Type B pancreatic cell (in vitro differentiated cells): ENCODE measurements at regions not wholly inside any gene's neighbourhood (a gene's known extent, or its start where the extent isn't known, plus 50 kb on each side); places are given as distances from the start of the nearest gene placed in this dataset.
"Not testable (repeated sequence)": the region's sequence is repeated elsewhere in the genome, so short reads cannot be mapped to it uniquely, and the experiment has no call there.

Source experiments
- DNase-seq: peaks from one replicate; pipeline ENCODE4 v3.0.0; 2021; ENCODE audit warnings: mixed read lengths; ENCODE audit not compliant: unreplicated experiment; ENCODE audit errors: extremely low spot score
- H3K27ac Mint-ChIP-seq: 2 replicates; pipeline ENCODE4 v1.8.0; 2021; ENCODE audit warnings: mild to moderate bottlenecking, mixed read lengths
- H3K27me3 Mint-ChIP-seq: 2 replicates; pipeline ENCODE4 v1.8.0; 2021; ENCODE audit warnings: mixed read lengths
- H3K36me3 Mint-ChIP-seq: 2 replicates; pipeline ENCODE4 v1.8.0; 2021; ENCODE audit warnings: mixed read lengths
- H3K4me1 Mint-ChIP-seq: one replicate; pipeline ENCODE4 v1.8.0; 2021; ENCODE audit warnings: mixed read lengths; ENCODE audit not compliant: unreplicated experiment
- H3K4me3 Mint-ChIP-seq: 2 replicates; pipeline ENCODE4 v1.8.0; 2021; ENCODE audit warnings: mild to moderate bottlenecking, mixed read lengths
- H3K9me3 Mint-ChIP-seq: 2 replicates; pipeline ENCODE4 v1.8.0; 2021; ENCODE audit warnings: mixed read lengths
- CTCF ChIP-seq: fragments of 200-600 bp; sonication (generic); conservative IDR thresholded peaks from 2 replicates; pipeline ENCODE4 v1.5.0; 2021; ENCODE audit warnings: antibody characterized with exemption, mild to moderate bottlenecking

- Mint-ChIP-seq H3K36me3 (no peaks in the 10 kb centered on the region), H3K27ac (no peak overlapping the region), H3K27me3 (peaks cover 20% of the 10 kb centered on the region), H3K9me3 (no peaks in the 10 kb centered on the region), H3K4me3 (no peak overlapping the region), H3K4me1 (peaks cover 1% of the 10 kb centered on the region)
- TF ChIP-seq CTCF: no peak
- no peak for DNase-seq
These were observed 117.9 kb upstream of the GRIA1 start for GRCh38 chr5:153372425-153373129.

GRCh38 chr5:153373130-153373498, 117.4 kb upstream of the GRIA1 start:
- no peak for TF ChIP-seq CTCF
- H3K36me3 Mint-ChIP-seq: no peaks in the 10 kb centered on the region
- H3K27me3 Mint-ChIP-seq: peaks cover 20% of the 10 kb centered on the region

GRCh38 chr5:153381630-153382029, 108.8 kb upstream of the GRIA1 start:
- H3K27ac Mint-ChIP-seq, H3K9me3 Mint-ChIP-seq, H3K4me3 Mint-ChIP-seq, H3K4me1 Mint-ChIP-seq, H3K36me3 Mint-ChIP-seq, H3K27me3 Mint-ChIP-seq, DNase-seq: not testable (repeated sequence)

More at GRCh38 chr5:153373130-153373498, 117.4 kb upstream of the GRIA1 start:
- no peak overlapping the region for H3K27ac Mint-ChIP-seq
- DNase-seq: no peak
- no peak overlapping the region for H3K4me3 Mint-ChIP-seq
- no peaks in the 10 kb centered on the region for H3K4me1 Mint-ChIP-seq
- H3K9me3 Mint-ChIP-seq: no peaks in the 10 kb centered on the region

GRCh38 chr5:153390569-153390968, 99.9 kb upstream of the GRIA1 start:
- Mint-ChIP-seq H3K36me3 (no peaks in the 10 kb centered on the region), H3K27me3 (no peaks in the 10 kb centered on the region), H3K9me3 (no peaks in the 10 kb centered on the region), H3K27ac (no peak overlapping the region), H3K4me3 (no peak overlapping the region), H3K4me1 (no peaks in the 10 kb centered on the region)
- no peak for DNase-seq
- TF ChIP-seq CTCF: no peak

DNA sequence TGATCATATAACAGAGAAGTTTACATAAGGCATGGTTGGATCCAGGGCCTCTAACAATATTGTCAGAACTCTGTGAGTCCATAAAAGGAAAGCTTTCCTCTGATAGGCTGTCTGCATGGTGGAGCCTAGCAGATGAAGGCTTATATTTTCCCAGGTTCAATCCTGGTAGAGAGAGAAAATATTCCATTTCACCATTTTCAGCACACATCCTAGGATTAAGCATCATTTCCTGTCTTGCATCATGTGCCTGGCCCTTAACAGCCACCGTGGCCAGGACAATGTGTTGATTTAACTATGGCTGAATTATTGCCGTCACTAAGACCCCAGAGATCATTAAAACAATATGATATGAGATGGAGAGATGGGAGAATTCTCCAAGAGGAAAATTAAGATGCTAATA, 90.9 kb upstream of the GRIA1 start:
- H3K27ac Mint-ChIP-seq: no peak overlapping the region
- no peak for TF ChIP-seq CTCF
- peaks cover under 1% of the 10 kb centered on the region for H3K4me1 Mint-ChIP-seq
- no peak overlapping the region for H3K4me3 Mint-ChIP-seq
- H3K36me3 Mint-ChIP-seq: no peaks in the 10 kb centered on the region
- DNase-seq: no peak
- no peaks in the 10 kb centered on the region for H3K9me3 Mint-ChIP-seq
- no peaks in the 10 kb centered on the region for H3K27me3 Mint-ChIP-seq

DNA sequence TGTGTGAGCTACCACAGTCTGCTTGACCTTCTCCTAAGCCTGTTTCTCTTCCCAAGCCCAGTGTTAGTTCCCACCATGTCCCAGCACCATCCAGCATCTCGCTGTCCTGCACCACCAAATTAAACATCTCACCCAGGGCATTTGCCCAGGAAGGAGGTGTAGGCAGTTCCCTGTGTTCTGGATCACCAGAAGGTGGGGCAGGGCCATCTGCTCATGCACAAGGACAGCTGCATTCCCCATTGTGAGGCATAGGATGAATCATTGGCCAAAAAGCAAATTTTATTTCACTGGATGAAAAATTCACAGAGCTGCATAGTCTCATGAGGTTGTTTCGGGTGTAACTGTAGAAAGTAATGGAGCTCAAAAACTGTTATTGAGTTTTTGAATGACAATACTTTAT, 89.5 kb upstream of the GRIA1 start:
- no peak overlapping the region for H3K27ac Mint-ChIP-seq
- no peaks in the 10 kb centered on the region for H3K27me3 Mint-ChIP-seq
- peaks cover 6% of the 10 kb centered on the region for H3K4me1 Mint-ChIP-seq
- H3K4me3 Mint-ChIP-seq: no peak overlapping the region
- no peaks in the 10 kb centered on the region for H3K36me3 Mint-ChIP-seq
- no peak for DNase-seq
- no peaks in the 10 kb centered on the region for H3K9me3 Mint-ChIP-seq
- no peak for TF ChIP-seq CTCF
